ENCODE measurements at regions not wholly inside any gene's neighbourhood (a gene's known extent, or its start where the extent isn't known, plus 50 kb on each side); places are given as distances from the start of the nearest gene placed in this dataset.
"Not testable (repeated sequence)": the region's sequence is repeated elsewhere in the genome, so short reads cannot be mapped to it uniquely, and the experiment has no call there.

DNA sequence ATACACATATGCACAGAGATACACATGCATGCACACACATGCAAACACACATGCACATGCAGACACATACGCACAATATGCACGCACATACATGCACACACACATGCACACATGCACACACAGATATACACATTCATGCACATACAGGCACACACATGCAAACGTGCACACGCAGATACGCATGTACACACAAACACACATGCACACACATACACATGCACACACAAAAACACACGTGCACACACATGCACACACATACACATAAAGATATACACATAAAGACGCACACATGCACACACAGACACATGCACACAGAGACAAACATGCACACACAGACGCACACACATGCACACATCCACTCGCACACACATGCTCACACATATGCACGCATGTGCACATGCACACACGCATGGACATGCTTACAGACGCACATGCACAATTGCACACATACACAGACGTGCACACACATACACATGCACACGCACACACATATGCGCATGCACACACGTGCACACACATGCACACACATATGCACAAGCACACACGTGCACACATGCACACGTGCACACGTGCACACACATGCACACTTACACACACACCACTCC, 145.2 kb downstream of the ADRA2C start:
- Mint-ChIP-seq H3K4me3 (ENCODE audit: unreplicated experiment) (no peak overlapping the region), H3K4me1 (ENCODE audit: unreplicated experiment) (no peaks in the 10 kb centered on the region), H3K9me3 (ENCODE audit: unreplicated experiment) (no peaks in the 10 kb centered on the region), H3K36me3 (ENCODE audit: low read depth, unreplicated experiment) (no peaks in the 10 kb centered on the region), H3K27me3 (ENCODE audit: unreplicated experiment) (no peaks in the 10 kb centered on the region), H3K27ac (ENCODE audit: unreplicated experiment) (no peak overlapping the region)
- no peak for DNase-seq (ENCODE audit: low spot score)
- TF ChIP-seq, protein P1, sequence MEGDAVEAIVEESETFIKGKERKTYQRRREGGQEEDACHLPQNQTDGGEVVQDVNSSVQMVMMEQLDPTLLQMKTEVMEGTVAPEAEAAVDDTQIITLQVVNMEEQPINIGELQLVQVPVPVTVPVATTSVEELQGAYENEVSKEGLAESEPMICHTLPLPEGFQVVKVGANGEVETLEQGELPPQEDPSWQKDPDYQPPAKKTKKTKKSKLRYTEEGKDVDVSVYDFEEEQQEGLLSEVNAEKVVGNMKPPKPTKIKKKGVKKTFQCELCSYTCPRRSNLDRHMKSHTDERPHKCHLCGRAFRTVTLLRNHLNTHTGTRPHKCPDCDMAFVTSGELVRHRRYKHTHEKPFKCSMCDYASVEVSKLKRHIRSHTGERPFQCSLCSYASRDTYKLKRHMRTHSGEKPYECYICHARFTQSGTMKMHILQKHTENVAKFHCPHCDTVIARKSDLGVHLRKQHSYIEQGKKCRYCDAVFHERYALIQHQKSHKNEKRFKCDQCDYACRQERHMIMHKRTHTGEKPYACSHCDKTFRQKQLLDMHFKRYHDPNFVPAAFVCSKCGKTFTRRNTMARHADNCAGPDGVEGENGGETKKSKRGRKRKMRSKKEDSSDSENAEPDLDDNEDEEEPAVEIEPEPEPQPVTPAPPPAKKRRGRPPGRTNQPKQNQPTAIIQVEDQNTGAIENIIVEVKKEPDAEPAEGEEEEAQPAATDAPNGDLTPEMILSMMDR (IDR thresholded peaks at IDR 0.05; ENCODE audit: unreplicated experiment), result no peak

- H3K27me3 Mint-ChIP-seq (ENCODE audit: unreplicated experiment); H3K36me3 Mint-ChIP-seq (ENCODE audit: low read depth, unreplicated experiment); H3K4me3 Mint-ChIP-seq (ENCODE audit: unreplicated experiment); H3K4me1 Mint-ChIP-seq (ENCODE audit: unreplicated experiment); H3K27ac Mint-ChIP-seq (ENCODE audit: unreplicated experiment); DNase-seq (ENCODE audit: low spot score); H3K9me3 Mint-ChIP-seq (ENCODE audit: unreplicated experiment): not testable (repeated sequence)
Measured at GRCh38 chr4:3914511-3914910, 148.3 kb downstream of the ADRA2C start.

DNA sequence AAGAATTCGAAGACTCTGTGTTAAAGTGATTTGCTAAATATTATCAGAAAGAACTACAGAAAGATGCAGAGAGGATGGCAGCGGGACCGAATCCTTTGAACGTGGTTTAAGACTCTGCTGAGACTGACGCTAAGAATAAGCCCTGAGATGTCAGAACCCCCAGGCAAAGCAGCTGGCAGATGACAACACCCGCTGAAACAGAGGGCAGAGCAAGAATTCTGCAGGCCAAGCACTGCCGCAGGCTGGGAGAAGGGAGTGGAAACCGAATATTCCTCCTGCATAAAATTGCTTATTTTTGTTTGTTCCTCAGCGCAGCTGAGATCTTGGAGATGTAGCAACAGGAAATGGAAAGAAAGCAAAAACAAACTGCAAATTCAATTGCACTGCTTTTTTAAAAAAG, 153.3 kb downstream of the ADRA2C start:
- not testable (repeated sequence) for H3K4me3 Mint-ChIP-seq (ENCODE audit: unreplicated experiment); H3K36me3 Mint-ChIP-seq (ENCODE audit: low read depth, unreplicated experiment); H3K4me1 Mint-ChIP-seq (ENCODE audit: unreplicated experiment); H3K27me3 Mint-ChIP-seq (ENCODE audit: unreplicated experiment); H3K27ac Mint-ChIP-seq (ENCODE audit: unreplicated experiment); DNase-seq (ENCODE audit: low spot score); H3K9me3 Mint-ChIP-seq (ENCODE audit: unreplicated experiment)

DNA sequence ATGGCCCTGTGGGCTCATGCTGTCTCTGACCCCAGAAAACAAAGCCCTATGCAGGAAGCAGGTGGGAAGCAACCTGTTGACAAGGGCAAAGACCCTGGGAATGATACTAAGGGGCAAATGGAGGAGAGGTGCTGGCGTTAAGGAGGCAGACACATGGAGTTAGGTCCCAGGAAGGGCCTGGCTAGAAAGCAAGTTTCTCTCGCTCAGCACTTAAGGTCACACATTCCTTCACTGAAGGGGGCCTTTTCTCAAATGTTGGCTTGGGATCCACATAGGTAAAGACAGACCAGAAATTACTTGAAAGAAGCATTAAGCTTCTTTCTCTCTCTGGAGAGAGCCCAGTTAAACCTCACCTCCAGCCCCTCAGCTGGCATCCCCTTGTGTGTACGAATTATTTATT, 155.7 kb downstream of the ADRA2C start:
- not testable (repeated sequence) for H3K4me3 Mint-ChIP-seq (ENCODE audit: unreplicated experiment); H3K4me1 Mint-ChIP-seq (ENCODE audit: unreplicated experiment); H3K27me3 Mint-ChIP-seq (ENCODE audit: unreplicated experiment); H3K27ac Mint-ChIP-seq (ENCODE audit: unreplicated experiment); DNase-seq (ENCODE audit: low spot score); H3K36me3 Mint-ChIP-seq (ENCODE audit: low read depth, unreplicated experiment); H3K9me3 Mint-ChIP-seq (ENCODE audit: unreplicated experiment)

DNA sequence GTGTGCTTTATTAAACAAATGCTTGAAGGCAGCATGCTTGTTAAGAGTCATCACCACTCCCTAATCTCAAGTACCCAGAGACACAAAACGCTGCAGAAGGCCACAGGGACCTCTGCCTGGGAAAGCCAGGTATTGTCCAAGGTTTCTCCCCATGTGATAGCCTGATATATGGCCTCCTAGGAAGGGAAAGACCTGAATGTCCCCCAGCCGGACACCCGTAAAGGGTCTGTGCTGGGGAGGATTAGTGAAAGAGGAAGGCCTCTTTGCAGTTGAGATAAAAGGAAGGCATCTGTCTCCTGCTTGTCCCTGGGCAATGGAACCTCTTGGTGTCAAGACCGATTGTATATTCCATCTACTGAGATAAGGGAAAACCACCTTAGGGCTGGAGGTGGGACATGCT, 159.7 kb downstream of the ADRA2C start:
- not testable (repeated sequence) for H3K36me3 Mint-ChIP-seq (ENCODE audit: low read depth, unreplicated experiment); H3K4me3 Mint-ChIP-seq (ENCODE audit: unreplicated experiment); DNase-seq (ENCODE audit: low spot score); H3K27ac Mint-ChIP-seq (ENCODE audit: unreplicated experiment); H3K27me3 Mint-ChIP-seq (ENCODE audit: unreplicated experiment); H3K9me3 Mint-ChIP-seq (ENCODE audit: unreplicated experiment)
- peaks cover 10% of the 10 kb centered on the region for H3K4me1 Mint-ChIP-seq (ENCODE audit: unreplicated experiment)

DNA sequence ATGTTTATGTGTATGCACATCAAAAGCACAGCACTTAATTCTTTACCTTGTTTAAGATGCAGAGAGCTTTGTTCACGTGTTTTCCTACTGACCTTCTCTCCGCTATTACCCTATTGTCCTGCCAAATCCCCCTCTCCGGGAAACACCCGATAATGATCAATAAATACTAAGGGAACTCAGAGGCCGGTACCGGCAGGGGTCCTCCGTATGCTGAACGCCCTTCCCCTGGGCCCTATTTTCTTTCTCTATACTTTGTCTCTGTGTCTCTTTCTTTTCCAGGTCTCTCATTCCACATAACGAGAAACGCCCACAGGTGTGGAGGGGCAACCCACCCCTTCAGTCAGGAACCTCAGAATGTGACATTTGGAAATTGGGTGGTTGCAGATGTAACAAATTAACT, 160.1 kb downstream of the ADRA2C start:
- H3K36me3 Mint-ChIP-seq (ENCODE audit: low read depth, unreplicated experiment); H3K27ac Mint-ChIP-seq (ENCODE audit: unreplicated experiment); H3K9me3 Mint-ChIP-seq (ENCODE audit: unreplicated experiment); H3K4me3 Mint-ChIP-seq (ENCODE audit: unreplicated experiment); H3K27me3 Mint-ChIP-seq (ENCODE audit: unreplicated experiment); DNase-seq (ENCODE audit: low spot score): not testable (repeated sequence)
- peaks cover 10% of the 10 kb centered on the region for H3K4me1 Mint-ChIP-seq (ENCODE audit: unreplicated experiment)

DNA sequence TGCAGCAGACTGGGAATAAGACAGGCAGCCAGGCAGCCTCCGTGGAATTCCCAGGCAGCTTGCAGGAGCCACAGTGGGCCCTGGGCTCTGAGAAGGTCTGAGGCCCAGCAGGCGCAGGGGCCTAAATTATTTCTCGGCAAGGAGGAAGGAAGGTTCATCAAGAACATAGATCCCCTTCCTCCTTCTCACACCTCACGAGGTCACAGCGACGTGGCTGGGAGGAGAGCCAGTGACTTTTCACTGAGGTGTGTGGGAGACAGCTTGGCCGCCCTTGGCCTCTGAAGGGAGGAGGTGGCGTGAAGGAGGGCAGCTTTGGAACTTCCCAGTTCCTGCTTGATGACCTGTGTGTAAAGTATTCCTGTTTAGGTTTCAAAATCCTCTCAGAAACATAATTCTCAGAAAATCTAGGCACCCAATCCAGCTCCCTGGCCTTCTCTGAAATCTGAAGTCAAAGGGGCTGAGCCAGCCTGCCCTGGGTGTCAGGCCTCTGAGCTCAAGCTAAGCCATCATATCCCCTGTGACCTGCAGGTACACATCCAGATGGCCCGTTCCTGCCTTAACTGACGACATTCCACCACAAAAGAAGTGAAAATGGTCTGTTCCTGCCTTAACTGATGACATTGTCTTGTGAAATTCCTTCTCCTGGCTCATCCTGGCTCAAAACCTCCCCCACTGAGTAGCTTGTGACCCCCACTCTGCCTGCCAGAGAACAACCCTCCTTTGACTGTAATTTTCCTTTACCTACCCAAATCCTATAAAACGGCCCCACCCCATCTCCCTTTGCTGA, 161.0 kb downstream of the ADRA2C start:
- not testable (repeated sequence) for H3K27me3 Mint-ChIP-seq (ENCODE audit: unreplicated experiment); H3K4me1 Mint-ChIP-seq (ENCODE audit: unreplicated experiment); H3K9me3 Mint-ChIP-seq (ENCODE audit: unreplicated experiment); H3K27ac Mint-ChIP-seq (ENCODE audit: unreplicated experiment); DNase-seq (ENCODE audit: low spot score); H3K4me3 Mint-ChIP-seq (ENCODE audit: unreplicated experiment); H3K36me3 Mint-ChIP-seq (ENCODE audit: low read depth, unreplicated experiment)

- not testable (repeated sequence) for H3K4me1 Mint-ChIP-seq (ENCODE audit: unreplicated experiment); DNase-seq (ENCODE audit: low spot score); H3K9me3 Mint-ChIP-seq (ENCODE audit: unreplicated experiment); H3K4me3 Mint-ChIP-seq (ENCODE audit: unreplicated experiment); H3K27me3 Mint-ChIP-seq (ENCODE audit: unreplicated experiment); H3K36me3 Mint-ChIP-seq (ENCODE audit: low read depth, unreplicated experiment); H3K27ac Mint-ChIP-seq (ENCODE audit: unreplicated experiment)
Measured at GRCh38 chr4:3929431-3929830, 163.2 kb downstream of the ADRA2C start.

GRCh38 chr4:3932734-3933133, 166.5 kb downstream of the ADRA2C start:
- not testable (repeated sequence) for H3K4me1 Mint-ChIP-seq (ENCODE audit: unreplicated experiment); H3K27ac Mint-ChIP-seq (ENCODE audit: unreplicated experiment); DNase-seq (ENCODE audit: low spot score); H3K36me3 Mint-ChIP-seq (ENCODE audit: low read depth, unreplicated experiment); H3K4me3 Mint-ChIP-seq (ENCODE audit: unreplicated experiment); H3K9me3 Mint-ChIP-seq (ENCODE audit: unreplicated experiment); H3K27me3 Mint-ChIP-seq (ENCODE audit: unreplicated experiment)

- H3K27me3 Mint-ChIP-seq (ENCODE audit: unreplicated experiment); H3K27ac Mint-ChIP-seq (ENCODE audit: unreplicated experiment); H3K4me3 Mint-ChIP-seq (ENCODE audit: unreplicated experiment); H3K4me1 Mint-ChIP-seq (ENCODE audit: unreplicated experiment); H3K36me3 Mint-ChIP-seq (ENCODE audit: low read depth, unreplicated experiment); DNase-seq (ENCODE audit: low spot score); H3K9me3 Mint-ChIP-seq (ENCODE audit: unreplicated experiment): not testable (repeated sequence)
Measured at GRCh38 chr4:3935406-3935805, 169.2 kb downstream of the ADRA2C start.
